ENCODE measurements at regions not wholly inside any gene's neighbourhood (a gene's known extent, or its start where the extent isn't known, plus 50 kb on each side); places are given as distances from the start of the nearest gene placed in this dataset.

DNA sequence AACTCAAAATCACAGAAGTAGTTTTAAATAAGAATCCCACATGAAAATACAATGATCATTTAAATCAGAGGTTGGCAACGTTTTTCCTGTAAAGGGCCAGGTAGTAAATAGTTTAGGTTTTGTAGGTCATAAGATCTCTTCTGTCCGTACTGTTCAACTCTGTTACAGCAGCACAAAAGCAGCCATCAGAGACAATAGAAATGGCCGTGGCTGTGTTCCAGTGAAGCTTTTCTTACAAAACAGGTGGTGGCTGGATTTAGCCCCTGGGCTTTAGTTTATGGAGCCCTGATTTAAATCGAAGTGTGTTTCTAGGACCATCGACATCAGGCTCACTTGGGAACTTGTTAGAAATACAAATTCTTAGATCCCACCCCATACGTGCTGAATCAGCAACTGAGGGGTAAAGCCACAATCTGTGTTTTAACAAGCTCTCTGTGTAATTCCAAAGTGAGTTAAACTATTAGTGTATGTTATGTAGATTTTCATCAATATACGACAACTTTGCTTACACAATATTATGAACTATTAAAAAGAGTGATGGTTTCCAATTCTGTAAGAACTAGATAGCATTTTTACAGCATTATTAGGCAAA lies 54.8 kb upstream of the MIR17HG start:
- no peak for DNase-seq

GRCh38 chr13:91295712-91296410 lies 51.6 kb upstream of the MIR17HG start:
- no peak for DNase-seq

DNA sequence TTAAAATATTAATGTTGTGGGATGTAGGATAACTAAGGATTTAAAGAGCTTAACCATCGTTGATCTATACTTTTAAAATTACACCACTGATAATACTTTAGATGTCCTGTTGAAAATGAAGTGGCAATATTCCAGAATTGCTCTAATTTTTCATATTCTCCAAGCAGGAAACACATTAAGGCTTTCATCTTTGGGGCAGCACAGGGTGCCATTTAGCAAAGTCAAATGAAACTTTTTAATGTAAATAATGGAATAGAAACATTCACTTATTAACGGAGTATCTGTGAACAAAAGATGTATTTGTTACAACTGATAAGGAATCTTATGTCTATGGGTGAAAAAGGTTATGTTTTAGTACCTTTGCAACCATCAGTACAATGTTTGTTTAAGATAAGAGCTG lies 50.0 kb upstream of the MIR17HG start:
- no peak for DNase-seq
